ENCODE measurements at regions not wholly inside any gene's neighbourhood (a gene's known extent, or its start where the extent isn't known, plus 50 kb on each side); places are given as distances from the start of the nearest gene placed in this dataset.

DNA sequence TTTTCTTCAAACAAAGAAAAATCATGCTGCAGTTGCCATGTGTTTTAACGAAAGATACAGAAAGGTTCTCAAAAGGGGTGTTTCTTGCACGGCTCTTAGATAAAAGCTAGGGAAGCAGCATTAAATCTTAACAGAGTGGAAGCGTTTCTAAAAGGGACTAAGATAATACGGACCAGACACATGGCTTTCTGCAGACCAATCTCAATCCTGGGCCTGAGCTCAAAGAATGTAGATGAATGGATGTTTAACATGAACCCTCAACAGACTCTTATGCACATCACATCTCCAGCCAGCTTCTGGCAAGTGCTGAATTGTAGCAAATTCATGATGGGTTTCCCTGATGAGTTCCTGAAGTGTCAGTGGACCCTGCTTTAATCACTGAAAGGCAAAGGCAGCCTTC, 80.2 kb upstream of the COX10 start:
- TF ChIP-seq, protein P1, sequence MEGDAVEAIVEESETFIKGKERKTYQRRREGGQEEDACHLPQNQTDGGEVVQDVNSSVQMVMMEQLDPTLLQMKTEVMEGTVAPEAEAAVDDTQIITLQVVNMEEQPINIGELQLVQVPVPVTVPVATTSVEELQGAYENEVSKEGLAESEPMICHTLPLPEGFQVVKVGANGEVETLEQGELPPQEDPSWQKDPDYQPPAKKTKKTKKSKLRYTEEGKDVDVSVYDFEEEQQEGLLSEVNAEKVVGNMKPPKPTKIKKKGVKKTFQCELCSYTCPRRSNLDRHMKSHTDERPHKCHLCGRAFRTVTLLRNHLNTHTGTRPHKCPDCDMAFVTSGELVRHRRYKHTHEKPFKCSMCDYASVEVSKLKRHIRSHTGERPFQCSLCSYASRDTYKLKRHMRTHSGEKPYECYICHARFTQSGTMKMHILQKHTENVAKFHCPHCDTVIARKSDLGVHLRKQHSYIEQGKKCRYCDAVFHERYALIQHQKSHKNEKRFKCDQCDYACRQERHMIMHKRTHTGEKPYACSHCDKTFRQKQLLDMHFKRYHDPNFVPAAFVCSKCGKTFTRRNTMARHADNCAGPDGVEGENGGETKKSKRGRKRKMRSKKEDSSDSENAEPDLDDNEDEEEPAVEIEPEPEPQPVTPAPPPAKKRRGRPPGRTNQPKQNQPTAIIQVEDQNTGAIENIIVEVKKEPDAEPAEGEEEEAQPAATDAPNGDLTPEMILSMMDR (IDR thresholded peaks at IDR 0.05; ENCODE audit: control extremely low read depth in 1 of 3, insufficient read depth in 1 of 3, low read depth in 1 of 3, low read length in 3 of 3): no peak
- TF ChIP-seq SIX5 (IDR thresholded peaks at IDR 0.05; ENCODE audit: low read depth, low read length) (no peak), ASH2L (IDR thresholded peaks at IDR 0.05; ENCODE audit: low read length) (no peak), RNF2 (IDR thresholded peaks at IDR 0.05; ENCODE audit: borderline replicate concordance, low read depth, low read length, missing control alignments, poor library complexity, severe bottlenecking) (no peak), TBP (IDR thresholded peaks at IDR 0.05; ENCODE audit: low read depth, low read length) (no peak), KDM5A (IDR thresholded peaks at IDR 0.05; ENCODE audit: low read length) (no peak), CEBPB (IDR thresholded peaks at IDR 0.05; ENCODE audit: low read depth, low read length) (no peak)

Data from H1 (cell line).